Prostate gland (tissue), 2 donors: ENCODE measurements at regions not wholly inside any gene's neighbourhood (a gene's known extent, or its start where the extent isn't known, plus 50 kb on each side); places are given as distances from the start of the nearest gene placed in this dataset.

Experiments
- CTCF ChIP-seq, 4 experiments: fragments of 200-600 bp in 2 of 4; fragments of 450-650 bp in 2 of 4; sonication (generic) in 2 of 4; IDR thresholded peaks; 1 replicate in 3 of 4; 2 replicates in 1 of 4; pipeline ENCODE4 v1.5.1; 2016 to 2019; ENCODE audit warnings: antibody characterized with exemption in 4 of 4, mild to moderate bottlenecking in 2 of 4, moderate library complexity in 2 of 4
- POLR2A ChIP-seq: fragments of 450-650 bp; IDR thresholded peaks from one replicate; pipeline ENCODE4 v1.6.1; 2016; ENCODE audit warnings: antibody characterized with exemption, mild to moderate bottlenecking

GRCh38 chr10:78483641-78484040 is 450.0 kb downstream of the RPS24 start:
- no peak for TF ChIP-seq CTCF (IDR thresholded peaks at IDR 0.05)
- no peak for TF ChIP-seq POLR2A
